ENCODE measurements at regions not wholly inside any gene's neighbourhood (a gene's known extent, or its start where the extent isn't known, plus 50 kb on each side); places are given as distances from the start of the nearest gene placed in this dataset.

- Mint-ChIP-seq H3K27me3 (ENCODE audit: insufficient read depth, unreplicated experiment) (peaks cover 22% of the 10 kb centered on the region), H3K27ac (ENCODE audit: unreplicated experiment) (no peak overlapping the region), H3K4me1 (ENCODE audit: low read depth, unreplicated experiment) (no peaks in the 10 kb centered on the region), H3K36me3 (ENCODE audit: insufficient read depth, unreplicated experiment) (no peaks in the 10 kb centered on the region), H3K4me3 (ENCODE audit: unreplicated experiment) (no peak overlapping the region), H3K9me3 (ENCODE audit: unreplicated experiment) (no peaks in the 10 kb centered on the region)
- H3K4me1 ChIP-seq = no peaks in the 10 kb centered on the region
- DNase-seq = no peak
- H3K36me3 ChIP-seq (ENCODE audit: control insufficient read depth, insufficient read depth, low read length) = no peaks in the 10 kb centered on the region
- CTCF ChIA-PET = no interaction called here
- POLR2A ChIA-PET = no interaction called here
- TF ChIP-seq CTCF (IDR thresholded peaks at IDR 0.05; ENCODE audit: insufficient read depth in 1 of 2, low read depth in 1 of 2, low read length in 1 of 2, severe bottlenecking in 1 of 2, unreplicated experiment in 1 of 2) = no peak
- intact Hi-C loops (cut with micrococcal nuclease; ENCODE audit: unreplicated experiment) = no loop called here
- H3K27me3 ChIP-seq (replicated peaks; ENCODE audit: control insufficient read depth, insufficient read depth, low read length) = no peaks in the 10 kb centered on the region; the same call in none of the 2 replicates
- no peak overlapping the region for H3K4me3 ChIP-seq (ENCODE audit: low read depth, low read length)
- no TSS peak for BruUV-seq (replicated peaks)
- H3K9me3 ChIP-seq = no peaks in the 10 kb centered on the region
These were observed 152.9 kb upstream of the SEL1L start for GRCh38 chr14:81686512-81686911.

- POLR2A ChIA-PET = no interaction called here
These were observed 158.3 kb upstream of the SEL1L start for GRCh38 chr14:81691931-81692330.

GRCh38 chr14:81694419-81694818, 160.8 kb upstream of the SEL1L start:
- Mint-ChIP-seq H3K4me3 (ENCODE audit: unreplicated experiment) (no peak overlapping the region), H3K27ac (ENCODE audit: unreplicated experiment) (no peak overlapping the region), H3K9me3 (ENCODE audit: unreplicated experiment) (no peaks in the 10 kb centered on the region), H3K36me3 (ENCODE audit: insufficient read depth, unreplicated experiment) (no peaks in the 10 kb centered on the region), H3K4me1 (ENCODE audit: low read depth, unreplicated experiment) (no peaks in the 10 kb centered on the region), H3K27me3 (ENCODE audit: insufficient read depth, unreplicated experiment) (peaks cover 9% of the 10 kb centered on the region)
- BruUV-seq (replicated peaks) = no TSS peak
- H3K4me3 ChIP-seq (ENCODE audit: low read depth, low read length) = no peak overlapping the region
- TF ChIP-seq CTCF (IDR thresholded peaks at IDR 0.05; ENCODE audit: insufficient read depth in 1 of 2, low read depth in 1 of 2, low read length in 1 of 2, severe bottlenecking in 1 of 2, unreplicated experiment in 1 of 2) = no peak
- DNase-seq = no peak
- no peaks in the 10 kb centered on the region for H3K4me1 ChIP-seq
- no peaks in the 10 kb centered on the region for H3K9me3 ChIP-seq
- H3K36me3 ChIP-seq (ENCODE audit: control insufficient read depth, insufficient read depth, low read length) = no peaks in the 10 kb centered on the region
- POLR2A ChIA-PET = no interaction called here
- CTCF ChIA-PET = interaction anchor here (1.1 kb wide), 1 partner anchor 15 kb away, joined by 4 read pairs; no protein-coding TSS in a partner anchor
- no peaks in the 10 kb centered on the region; the same call in 1 of the 2 replicates for H3K27me3 ChIP-seq (replicated peaks; ENCODE audit: control insufficient read depth, insufficient read depth, low read length)
- intact Hi-C loops (cut with micrococcal nuclease; ENCODE audit: unreplicated experiment) = no loop called here

More at GRCh38 chr14:81691931-81692330, 158.3 kb upstream of the SEL1L start:
- no peaks in the 10 kb centered on the region for H3K4me1 Mint-ChIP-seq (ENCODE audit: low read depth, unreplicated experiment)
- H3K27ac Mint-ChIP-seq (ENCODE audit: unreplicated experiment) = no peak overlapping the region
- TF ChIP-seq CTCF (IDR thresholded peaks at IDR 0.05; ENCODE audit: insufficient read depth in 1 of 2, low read depth in 1 of 2, low read length in 1 of 2, severe bottlenecking in 1 of 2, unreplicated experiment in 1 of 2) = no peak
- Histone ChIP-seq H3K4me1 (no peaks in the 10 kb centered on the region), H3K27me3 (replicated peaks; ENCODE audit: control insufficient read depth, insufficient read depth, low read length) (no peaks in the 10 kb centered on the region; the same call in none of the 2 replicates), H3K9me3 (no peaks in the 10 kb centered on the region), H3K4me3 (ENCODE audit: low read depth, low read length) (no peak overlapping the region), H3K36me3 (ENCODE audit: control insufficient read depth, insufficient read depth, low read length) (no peaks in the 10 kb centered on the region)
- BruUV-seq (replicated peaks) = no TSS peak
- no peaks in the 10 kb centered on the region for H3K36me3 Mint-ChIP-seq (ENCODE audit: insufficient read depth, unreplicated experiment)
- CTCF ChIA-PET = no interaction called here
- DNase-seq = no peak
- H3K27me3 Mint-ChIP-seq (ENCODE audit: insufficient read depth, unreplicated experiment) = peaks cover 4% of the 10 kb centered on the region
- H3K9me3 Mint-ChIP-seq (ENCODE audit: unreplicated experiment) = no peaks in the 10 kb centered on the region
- intact Hi-C loops (cut with micrococcal nuclease; ENCODE audit: unreplicated experiment) = no loop called here
- H3K4me3 Mint-ChIP-seq (ENCODE audit: unreplicated experiment) = no peak overlapping the region

All from Caco-2 (cell line).